Neural cell (in vitro differentiated cells): ENCODE measurements at regions not wholly inside any gene's neighbourhood (a gene's known extent, or its start where the extent isn't known, plus 50 kb on each side); places are given as distances from the start of the nearest gene placed in this dataset.

ENCODE experiments used
- H2AFZ ChIP-seq: fragments of 200-600, 300-800 bp; sonication (generic), shearing (Covaris generic); 2 replicates; pipeline ENCODE4 v1.6.0; 2014; ENCODE audit warnings: low read depth, mild to moderate bottlenecking, antibody characterized with exemption, low read length, moderate library complexity
- H3F3A ChIP-seq: fragments of 200-600 bp; shearing (Covaris generic); 2 replicates; pipeline ENCODE4 v1.6.1; 2016; ENCODE audit warnings: mild to moderate bottlenecking, moderate library complexity, mixed read lengths, antibody characterized with exemption, low read length; ENCODE audit not compliant: insufficient read depth, poor library complexity, severe bottlenecking
- H3K27ac ChIP-seq: fragments of 200-600, 300-800 bp; sonication (generic), shearing (Covaris generic); 2 replicates; pipeline ENCODE4 v1.5.1; 2014; ENCODE audit warnings: mild to moderate bottlenecking, low read length, moderate library complexity
- H3K27me3 ChIP-seq: fragments of 300-800, 200-600 bp; sonication (generic), shearing (Covaris generic); 2 replicates; pipeline ENCODE4 v1.6.0; 2014; ENCODE audit warnings: mild to moderate bottlenecking, low read depth, low read length, moderate library complexity; ENCODE audit not compliant: insufficient read depth
- H3K36me3 ChIP-seq: fragments of 300-800, 200-600 bp; sonication (generic), shearing (Covaris generic); 2 replicates; pipeline ENCODE4 v1.5.1; 2014; ENCODE audit warnings: mild to moderate bottlenecking, antibody characterized with exemption, low read length, moderate library complexity; ENCODE audit not compliant: insufficient read depth
- H3K4me2 ChIP-seq: fragments of 300-800, 200-600 bp; sonication (generic), shearing (Covaris generic); 2 replicates; pipeline ENCODE4 v1.6.0; 2014; ENCODE audit warnings: mild to moderate bottlenecking, low read length
- H3K4me3 ChIP-seq: fragments of 300-800, 200-600 bp; sonication (generic), shearing (Covaris generic); 2 replicates; pipeline ENCODE4 v1.5.1; 2014; ENCODE audit warnings: mild to moderate bottlenecking, low read length, moderate library complexity
- H3K79me2 ChIP-seq: fragments of 200-600 bp; shearing (Covaris generic); replicated peaks from 2 replicates; pipeline ENCODE4 v1.6.0; 2014; ENCODE audit warnings: mild to moderate bottlenecking, low read length, moderate library complexity; ENCODE audit not compliant: insufficient read depth
- H3K9ac ChIP-seq: fragments of 300-800, 200-600 bp; sonication (generic), shearing (Covaris generic); 2 replicates; pipeline ENCODE4 v1.6.1; 2016; ENCODE audit warnings: mild to moderate bottlenecking, low read length, mixed read lengths
- H3K9me2 ChIP-seq: fragments of 200-600 bp; shearing (Covaris generic); 2 replicates; pipeline ENCODE4 v1.6.1; 2016; ENCODE audit warnings: mild to moderate bottlenecking, low read length, mixed read lengths; ENCODE audit not compliant: insufficient read depth
- H3K9me3 ChIP-seq: fragments of 200-600, 300-800 bp; sonication (generic), shearing (Covaris generic); 2 replicates; pipeline ENCODE4 v1.6.1; 2016; ENCODE audit warnings: mild to moderate bottlenecking, mixed run types, low read length, moderate library complexity, mixed read lengths
- H4K20me1 ChIP-seq: fragments of 200-600 bp; shearing (Covaris generic); 2 replicates; pipeline ENCODE4 v1.6.1; 2016; ENCODE audit warnings: mild to moderate bottlenecking, mixed run types; ENCODE audit not compliant: insufficient read depth
- EP300 ChIP-seq: fragments of 450-650 bp; conservative IDR thresholded peaks from 2 replicates; pipeline ENCODE4 v1.6.1; 2014; ENCODE audit warnings: antibody characterized with exemption, mild to moderate bottlenecking, moderate library complexity; ENCODE audit not compliant: poor library complexity, severe bottlenecking
- EZH2 ChIP-seq: fragments of 200-600, 300-800 bp; shearing (Covaris generic), sonication (generic); IDR thresholded peaks from 2 replicates; pipeline ENCODE4 v1.6.1; 2014; ENCODE audit warnings: antibody characterized with exemption, low read length, borderline replicate concordance, mild to moderate bottlenecking; ENCODE audit not compliant: insufficient read depth, poor library complexity, severe bottlenecking
- MXI1 ChIP-seq: fragments of 450-650 bp; conservative IDR thresholded peaks from 2 replicates; pipeline ENCODE4 v1.6.1; 2014; ENCODE audit warnings: antibody characterized with exemption, mild to moderate bottlenecking; ENCODE audit not compliant: poor library complexity, severe bottlenecking
- POLR2AphosphoS5 ChIP-seq: IDR thresholded peaks from 2 replicates; pipeline ENCODE4 v1.6.1; 2012
- RAD21 ChIP-seq: fragments of 450-650 bp; conservative IDR thresholded peaks from 2 replicates; pipeline ENCODE4 v1.6.1; 2014; ENCODE audit warnings: antibody characterized with exemption, mild to moderate bottlenecking, moderate library complexity
- REST ChIP-seq: IDR thresholded peaks from 2 replicates; pipeline ENCODE4 v1.6.1; 2012; ENCODE audit warnings: borderline replicate concordance
- SMC3 ChIP-seq: fragments of 450-650 bp; conservative IDR thresholded peaks from 2 replicates; pipeline ENCODE4 v1.6.1; 2014; ENCODE audit warnings: antibody characterized with exemption, mild to moderate bottlenecking, moderate library complexity; ENCODE audit not compliant: poor library complexity
- TAF1 ChIP-seq: IDR thresholded peaks from 2 replicates; pipeline ENCODE4 v1.6.1; 2012; ENCODE audit warnings: low read depth
- TF ChIP-seq, protein P1 (sequence below): fragments of 450-650 bp; IDR thresholded peaks from 2 replicates; pipeline ENCODE4 v1.5.1; 2014; ENCODE audit warnings: antibody characterized with exemption, mild to moderate bottlenecking, moderate library complexity; ENCODE audit not compliant: poor library complexity, severe bottlenecking

DNA sequence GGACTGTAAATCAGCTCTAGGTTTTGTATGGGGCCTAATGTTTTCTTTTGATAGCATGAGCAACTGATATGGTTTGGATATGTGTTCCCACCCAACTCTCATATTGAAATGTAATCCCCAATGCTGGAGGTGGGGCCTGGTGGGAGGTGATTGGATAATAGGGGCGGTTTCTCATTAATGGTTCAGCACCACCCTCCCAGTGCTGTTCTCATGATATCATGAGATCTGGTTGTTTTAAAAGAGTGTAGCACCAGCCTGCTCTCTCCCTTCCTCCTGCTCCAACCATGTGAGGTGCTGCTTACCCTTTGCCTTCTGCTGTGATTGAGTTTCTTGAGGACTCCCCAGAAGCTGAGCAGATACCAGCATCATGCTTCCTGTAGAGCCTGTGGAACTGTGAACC is 140.2 kb upstream of the SKOR2 start (continued):
- TF ChIP-seq EZH2 (no peak), RAD21 (no peak)

GRCh38 chr18:47390410-47391024 is 139.1 kb upstream of the SKOR2 start:
- H2AFZ ChIP-seq: no peak overlapping the region
- H3K27ac ChIP-seq: no peak overlapping the region
- H3K9me2 ChIP-seq: no peaks in the 10 kb centered on the region
- H3F3A ChIP-seq: no peaks in the 10 kb centered on the region
- no peak overlapping the region for H3K9ac ChIP-seq
- no peaks in the 10 kb centered on the region for H3K36me3 ChIP-seq
- H4K20me1 ChIP-seq: no peaks in the 10 kb centered on the region
- H3K27me3 ChIP-seq: no peaks in the 10 kb centered on the region
- no peak overlapping the region for H3K4me3 ChIP-seq
- H3K4me2 ChIP-seq: no peak overlapping the region
- no peaks in the 10 kb centered on the region for H3K79me2 ChIP-seq
- no peaks in the 10 kb centered on the region for H3K9me3 ChIP-seq
- no peak for TF ChIP-seq POLR2AphosphoS5
- no peak for TF ChIP-seq TAF1
- TF ChIP-seq MXI1: no peak
- no peak for TF ChIP-seq RAD21

- H3K27me3 ChIP-seq: no peaks in the 10 kb centered on the region
- no peaks in the 10 kb centered on the region for H4K20me1 ChIP-seq
- H3K27ac ChIP-seq: no peak overlapping the region
- no peaks in the 10 kb centered on the region for H3F3A ChIP-seq
- no peak for TF ChIP-seq MXI1
- TF ChIP-seq RAD21: no peak
- TF ChIP-seq POLR2AphosphoS5: no peak
- no peak for TF ChIP-seq TAF1
- no peak for TF ChIP-seq SMC3
- H3K9ac ChIP-seq: no peak overlapping the region
- H3K4me3 ChIP-seq: no peak overlapping the region
- H3K9me2 ChIP-seq: no peaks in the 10 kb centered on the region
- H3K79me2 ChIP-seq: no peaks in the 10 kb centered on the region
- H3K9me3 ChIP-seq: no peaks in the 10 kb centered on the region
- H2AFZ ChIP-seq: no peak overlapping the region
- no peak overlapping the region for H3K4me2 ChIP-seq
- H3K36me3 ChIP-seq: no peaks in the 10 kb centered on the region
Observed at GRCh38 chr18:47389210-47389609, 137.8 kb upstream of the SKOR2 start.

DNA sequence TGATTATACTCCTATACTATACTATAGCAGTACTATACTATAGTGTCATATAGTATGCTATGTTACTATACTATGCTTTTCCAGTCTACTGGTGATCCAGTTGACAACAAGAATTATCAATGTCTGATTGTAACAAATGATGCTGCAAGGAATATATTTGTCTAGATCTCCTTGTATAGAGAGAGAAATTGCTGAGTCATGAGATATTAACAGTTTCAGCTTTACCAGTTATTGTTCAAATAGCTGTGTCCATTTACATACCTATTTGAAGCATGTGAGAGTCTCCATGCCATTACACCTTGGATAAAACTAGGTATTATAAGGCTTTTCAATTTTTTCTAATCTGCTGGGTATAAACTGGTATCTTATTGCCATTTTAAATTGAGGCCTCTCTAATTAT is 136.4 kb upstream of the SKOR2 start:
- TF ChIP-seq REST: no peak
- no peak for TF ChIP-seq POLR2AphosphoS5
- no peak for TF ChIP-seq EP300
- no peak for TF ChIP-seq MXI1
- no peak for TF ChIP-seq SMC3
- TF ChIP-seq RAD21: no peak
- TF ChIP-seq TAF1: no peak
- no peak for TF ChIP-seq EZH2
- TF ChIP-seq, protein P1, sequence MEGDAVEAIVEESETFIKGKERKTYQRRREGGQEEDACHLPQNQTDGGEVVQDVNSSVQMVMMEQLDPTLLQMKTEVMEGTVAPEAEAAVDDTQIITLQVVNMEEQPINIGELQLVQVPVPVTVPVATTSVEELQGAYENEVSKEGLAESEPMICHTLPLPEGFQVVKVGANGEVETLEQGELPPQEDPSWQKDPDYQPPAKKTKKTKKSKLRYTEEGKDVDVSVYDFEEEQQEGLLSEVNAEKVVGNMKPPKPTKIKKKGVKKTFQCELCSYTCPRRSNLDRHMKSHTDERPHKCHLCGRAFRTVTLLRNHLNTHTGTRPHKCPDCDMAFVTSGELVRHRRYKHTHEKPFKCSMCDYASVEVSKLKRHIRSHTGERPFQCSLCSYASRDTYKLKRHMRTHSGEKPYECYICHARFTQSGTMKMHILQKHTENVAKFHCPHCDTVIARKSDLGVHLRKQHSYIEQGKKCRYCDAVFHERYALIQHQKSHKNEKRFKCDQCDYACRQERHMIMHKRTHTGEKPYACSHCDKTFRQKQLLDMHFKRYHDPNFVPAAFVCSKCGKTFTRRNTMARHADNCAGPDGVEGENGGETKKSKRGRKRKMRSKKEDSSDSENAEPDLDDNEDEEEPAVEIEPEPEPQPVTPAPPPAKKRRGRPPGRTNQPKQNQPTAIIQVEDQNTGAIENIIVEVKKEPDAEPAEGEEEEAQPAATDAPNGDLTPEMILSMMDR: no peak
- H3K9me2 ChIP-seq: no peaks in the 10 kb centered on the region
- no peaks in the 10 kb centered on the region for H3F3A ChIP-seq
- H3K4me3 ChIP-seq: no peak overlapping the region
- H3K36me3 ChIP-seq: no peaks in the 10 kb centered on the region
- no peak overlapping the region for H2AFZ ChIP-seq
- no peak overlapping the region for H3K9ac ChIP-seq
- no peaks in the 10 kb centered on the region for H4K20me1 ChIP-seq
- H3K27ac ChIP-seq: no peak overlapping the region
- H3K27me3 ChIP-seq: no peaks in the 10 kb centered on the region
- H3K79me2 ChIP-seq: no peaks in the 10 kb centered on the region
- H3K4me2 ChIP-seq: no peak overlapping the region
- no peaks in the 10 kb centered on the region for H3K9me3 ChIP-seq
